ENCODE measurements at regions not wholly inside any gene's neighbourhood (a gene's known extent, or its start where the extent isn't known, plus 50 kb on each side); places are given as distances from the start of the nearest gene placed in this dataset.
"Not testable (repeated sequence)": the region's sequence is repeated elsewhere in the genome, so short reads cannot be mapped to it uniquely, and the experiment has no call there.

DNA sequence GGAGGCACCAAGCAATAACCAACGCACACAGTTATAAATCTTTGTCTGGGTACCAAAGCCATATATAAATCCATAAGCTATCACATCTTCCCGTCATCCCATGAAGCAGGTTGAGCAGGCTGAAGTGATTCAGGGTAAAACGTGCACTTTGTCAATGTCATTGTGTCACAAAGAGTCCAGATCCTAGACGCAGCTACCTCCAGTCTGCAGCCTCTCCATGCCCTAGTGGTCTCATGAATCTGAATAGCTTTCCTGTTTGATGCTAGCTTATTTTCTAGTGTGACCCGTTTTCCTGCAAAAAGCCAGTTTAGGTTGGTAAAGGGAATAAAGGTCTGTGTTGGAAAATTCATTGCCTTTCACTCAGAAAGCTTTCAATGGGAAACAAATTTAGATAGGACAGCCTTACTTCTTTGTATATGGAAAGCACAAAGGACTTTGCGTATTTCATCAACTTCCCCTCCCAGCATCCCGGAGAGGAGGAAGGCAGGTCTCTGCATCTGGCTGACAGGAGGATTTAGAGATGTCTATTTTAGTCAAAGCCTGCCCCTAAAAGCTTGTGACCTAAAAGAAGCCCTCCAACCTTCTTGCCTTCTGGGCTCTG is 222.3 kb upstream of the ARL4C start:
- no peak for DNase-seq

DNA sequence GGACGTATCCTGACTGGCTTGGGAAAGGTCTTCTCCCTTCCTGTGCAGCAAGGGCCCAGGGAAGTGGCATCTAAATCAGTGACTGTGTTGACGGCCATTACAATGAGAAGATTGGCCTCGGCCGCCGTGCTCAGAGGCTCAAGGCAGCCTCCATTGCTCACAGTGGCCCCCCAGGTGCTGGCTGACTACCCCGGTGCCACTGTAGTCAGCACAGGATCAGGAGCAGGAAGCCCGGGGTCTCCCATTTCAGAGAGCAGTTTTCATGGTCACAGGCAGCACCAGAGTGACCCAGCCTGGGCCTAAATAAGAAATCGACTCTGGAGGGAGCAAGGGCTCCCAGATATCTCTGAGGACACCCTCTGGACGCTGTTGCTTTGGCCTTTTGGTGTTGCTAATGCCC is 219.4 kb upstream of the ARL4C start:
- no peak for DNase-seq

DNA sequence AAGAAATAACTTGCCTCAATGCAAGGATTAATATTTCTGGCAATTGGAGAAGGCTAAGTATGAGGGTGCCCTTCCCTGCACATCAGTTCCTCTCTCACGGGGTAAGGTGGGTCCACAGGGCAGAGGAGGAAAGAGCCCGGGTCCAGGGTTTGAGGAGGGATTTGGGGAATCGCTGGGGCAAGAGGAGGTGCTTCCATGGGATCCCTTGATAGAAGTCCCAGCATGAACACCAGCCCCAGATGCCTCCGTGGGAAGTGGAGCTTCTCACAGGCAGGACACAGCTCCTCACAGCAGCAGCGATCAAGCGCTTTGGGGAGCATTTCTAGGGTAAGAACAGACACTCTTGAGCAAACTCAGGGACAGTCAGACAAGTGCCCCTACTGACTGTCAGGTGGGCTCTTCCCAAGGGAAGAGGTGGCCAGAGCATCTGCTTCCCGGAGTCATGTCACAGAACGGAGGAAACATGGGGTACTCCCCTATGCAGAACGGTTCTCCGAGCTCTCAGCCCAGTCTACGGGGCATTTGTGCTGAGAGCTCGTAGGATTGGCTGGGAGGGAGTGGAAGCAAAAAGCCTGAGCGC is 218.9 kb upstream of the ARL4C start:
- DNase-seq, result no peak

DNA sequence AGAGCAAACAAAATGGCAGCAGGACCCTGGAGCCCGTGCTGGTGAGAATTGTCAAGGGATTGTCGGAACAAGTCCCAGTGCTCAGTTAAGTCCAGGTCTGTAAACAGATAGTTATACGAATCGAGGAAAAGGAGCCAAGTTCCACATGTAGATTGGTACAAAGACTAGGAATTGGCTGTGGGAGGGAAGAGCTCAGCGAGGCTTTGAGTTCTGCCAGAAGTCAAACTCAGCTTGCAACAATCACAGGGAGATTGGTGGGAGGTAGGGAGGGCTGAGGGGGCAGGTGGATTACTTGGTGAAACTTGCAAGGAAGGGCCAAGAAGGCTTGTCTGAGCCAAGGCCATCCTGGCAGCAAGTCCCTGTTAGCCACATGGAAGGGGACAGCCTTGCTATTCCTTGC is 217.8 kb upstream of the ARL4C start:
- DNase-seq, result no peak

DNA sequence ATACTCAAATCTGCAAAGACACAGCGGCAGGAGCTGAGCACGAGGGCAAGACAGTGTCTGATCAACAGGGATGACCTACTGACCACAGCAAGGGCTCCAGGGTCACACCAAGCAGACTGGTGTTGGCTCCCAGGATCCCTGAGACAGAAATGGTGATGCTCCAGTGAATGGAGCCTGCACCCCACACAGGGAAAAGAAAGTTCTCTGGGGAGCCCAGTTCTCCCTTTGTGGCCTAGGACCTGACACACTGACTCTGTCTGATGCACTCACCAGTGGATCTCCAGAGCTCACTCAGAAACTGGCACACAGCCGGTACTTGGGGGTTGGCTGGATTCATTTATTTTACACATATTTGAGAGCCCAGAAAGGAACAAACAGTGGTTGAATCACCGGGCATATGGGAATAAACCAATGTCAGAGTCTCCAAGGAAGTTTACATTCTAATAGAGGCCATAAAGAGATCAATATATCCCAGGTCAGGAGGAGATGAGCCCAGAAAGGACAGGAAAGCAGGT is 215.6 kb upstream of the ARL4C start:
- no peak for DNase-seq

DNA sequence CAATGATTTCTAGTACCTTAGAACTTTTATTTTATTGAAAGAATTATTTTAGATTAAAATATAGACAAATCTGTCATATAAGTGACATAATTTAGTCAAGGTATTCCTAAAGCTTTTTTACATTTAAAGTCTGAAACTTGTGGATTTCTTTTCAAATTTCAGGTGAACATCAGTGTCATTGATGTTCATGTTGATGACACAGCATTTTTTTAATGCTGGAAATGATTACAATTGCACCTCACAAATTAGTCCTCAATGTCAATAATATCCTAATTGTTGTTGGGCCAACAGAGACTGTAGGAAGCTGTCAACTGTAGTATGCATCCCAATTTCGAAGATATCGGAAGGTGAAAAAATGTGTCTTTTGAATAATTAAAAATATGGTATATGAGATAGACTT is 214.4 kb upstream of the ARL4C start:
- no peak for DNase-seq

DNA sequence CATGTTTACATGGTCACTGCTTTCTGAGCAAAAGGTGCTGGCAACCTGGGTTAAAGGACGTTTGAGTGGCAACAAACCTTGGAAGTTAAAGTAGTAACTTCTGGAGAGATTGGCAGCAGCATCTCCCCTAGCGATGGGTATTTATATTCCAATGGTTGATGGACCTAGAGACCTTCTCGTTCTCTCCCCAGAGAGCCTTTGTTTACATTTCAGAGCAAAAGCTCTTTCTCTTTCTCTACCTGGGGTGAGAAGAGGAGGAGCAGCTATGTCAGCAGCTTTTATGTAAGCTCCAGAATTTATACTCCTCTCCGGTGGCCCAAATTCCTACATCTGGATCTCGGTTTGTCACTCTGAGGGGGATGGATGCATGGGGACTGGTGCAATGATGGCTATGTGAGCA is 213.7 kb upstream of the ARL4C start:
- no peak for DNase-seq

DNA sequence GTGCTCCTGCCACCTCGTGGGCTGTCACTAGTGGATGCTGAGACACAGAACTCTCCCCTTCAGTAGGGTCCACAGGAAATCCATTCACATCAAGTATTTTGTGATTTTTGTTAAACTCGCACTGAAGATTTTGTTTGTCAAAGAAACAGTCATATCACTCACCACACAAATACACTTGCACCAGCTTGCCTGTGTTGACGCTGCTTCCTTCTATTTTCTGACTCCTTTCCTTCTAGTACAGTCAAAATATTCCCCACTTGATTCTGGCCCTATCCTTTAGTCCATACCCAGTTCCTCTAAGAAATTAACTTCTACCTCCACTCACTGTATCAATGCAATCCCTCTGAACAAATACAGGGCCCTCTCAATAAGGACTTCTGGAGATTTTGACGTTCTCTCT is 213.2 kb upstream of the ARL4C start:
- DNase-seq, result no peak

DNA sequence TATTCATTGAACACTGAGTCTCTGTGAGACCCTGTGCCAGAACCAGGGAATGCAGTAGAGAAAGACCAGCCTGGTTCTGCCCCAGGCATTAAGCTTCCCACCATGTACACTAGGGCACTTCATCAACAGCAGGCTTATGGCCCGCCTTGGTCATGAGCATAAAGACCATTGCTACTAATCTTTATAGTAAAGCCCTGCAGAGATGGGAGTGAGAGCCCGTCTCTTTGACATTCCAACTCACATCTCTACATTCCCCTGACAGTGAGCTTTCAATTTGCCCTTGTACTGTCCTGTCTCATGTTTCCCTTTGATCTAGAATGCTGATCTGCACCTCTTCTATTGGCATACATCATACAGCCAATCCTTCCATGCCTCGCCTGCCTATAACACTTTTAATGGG is 211.8 kb upstream of the ARL4C start:
- no peak for DNase-seq

DNA sequence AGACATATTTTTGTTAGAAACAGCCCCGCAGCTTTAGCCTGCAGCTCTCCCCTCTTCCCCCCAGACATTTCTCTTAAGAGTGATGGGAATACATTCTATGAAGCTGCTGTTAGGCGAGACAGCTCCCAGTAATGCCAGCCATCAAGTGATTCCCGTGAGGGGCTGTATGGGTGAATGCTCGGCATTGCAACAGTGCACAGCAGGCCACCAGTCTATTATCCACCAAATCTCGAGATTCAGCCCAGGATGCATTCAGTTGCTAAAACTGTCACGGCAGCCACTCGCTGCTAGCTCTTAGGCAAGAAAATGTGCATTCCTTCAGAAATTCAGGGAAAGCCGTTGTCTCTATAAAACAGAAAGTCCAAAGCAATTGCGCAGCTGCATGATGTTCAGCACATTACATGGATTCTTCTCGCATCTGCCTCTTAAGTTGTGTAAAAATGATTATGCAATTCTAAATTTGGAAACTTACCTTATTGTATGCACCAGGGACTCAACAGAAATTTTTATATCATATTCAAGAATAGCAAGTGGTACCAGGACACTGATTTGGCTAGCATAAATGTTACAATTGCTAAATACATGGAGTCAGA is 211.3 kb upstream of the ARL4C start:
- no peak for DNase-seq

DNA sequence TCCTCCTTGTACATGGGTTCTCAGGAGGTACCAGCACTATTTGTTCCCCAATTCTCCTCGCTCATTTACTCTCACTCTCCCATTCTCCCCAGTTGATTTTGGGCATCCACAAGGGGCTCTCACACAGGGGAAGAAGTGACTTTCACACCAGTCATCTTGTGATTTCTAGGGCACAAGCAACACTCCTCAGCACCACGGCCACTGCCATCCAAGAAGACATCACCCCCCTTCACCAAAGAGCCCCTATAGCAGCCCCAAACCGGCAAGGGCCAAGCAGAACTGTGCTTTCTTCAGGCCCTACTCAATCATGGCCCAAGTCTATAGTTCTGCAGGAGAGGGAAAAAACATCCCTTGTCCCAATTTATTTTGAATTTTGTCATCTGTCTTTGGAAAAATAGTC is 209.2 kb upstream of the ARL4C start:
- no peak for DNase-seq

DNA sequence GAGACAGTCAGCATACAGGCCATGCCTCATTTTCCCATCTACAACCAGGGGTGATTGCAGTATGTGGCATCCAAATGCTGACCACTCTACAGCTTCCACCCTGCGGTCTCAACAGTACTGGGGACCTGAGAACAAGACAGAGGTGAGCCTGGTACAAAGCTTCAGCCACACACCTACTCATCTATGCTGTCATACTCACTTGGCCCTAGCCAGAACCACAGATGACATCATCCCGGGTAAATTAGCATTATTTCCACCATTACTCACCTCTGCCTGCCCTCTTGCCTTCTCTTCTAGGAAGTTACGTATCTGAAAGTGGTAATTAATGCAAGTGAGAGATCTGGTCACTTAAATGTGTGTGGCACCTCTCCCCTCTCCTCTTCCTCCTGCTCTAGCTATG is 208.2 kb upstream of the ARL4C start:
- DNase-seq, result no peak

DNA sequence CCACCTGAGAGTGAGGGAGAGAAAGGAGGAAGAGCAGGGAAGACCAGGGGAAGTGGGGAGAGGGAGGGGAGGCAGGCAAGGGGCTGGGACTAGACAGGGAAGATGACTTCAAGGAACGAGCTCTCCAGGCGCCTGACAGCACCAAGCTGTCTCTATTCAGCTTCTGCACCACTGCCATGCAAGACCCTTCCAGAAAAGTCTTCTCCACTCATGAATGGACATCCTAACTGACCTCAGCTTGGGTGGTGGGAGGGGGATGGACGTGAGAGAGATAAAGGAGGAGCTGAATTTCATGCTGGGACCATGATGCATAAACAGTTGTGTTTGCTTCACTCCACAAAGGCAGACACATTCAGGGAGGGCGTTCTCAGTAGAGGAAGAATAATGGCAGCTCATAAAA is 206.4 kb upstream of the ARL4C start:
- DNase-seq, result no peak

DNA sequence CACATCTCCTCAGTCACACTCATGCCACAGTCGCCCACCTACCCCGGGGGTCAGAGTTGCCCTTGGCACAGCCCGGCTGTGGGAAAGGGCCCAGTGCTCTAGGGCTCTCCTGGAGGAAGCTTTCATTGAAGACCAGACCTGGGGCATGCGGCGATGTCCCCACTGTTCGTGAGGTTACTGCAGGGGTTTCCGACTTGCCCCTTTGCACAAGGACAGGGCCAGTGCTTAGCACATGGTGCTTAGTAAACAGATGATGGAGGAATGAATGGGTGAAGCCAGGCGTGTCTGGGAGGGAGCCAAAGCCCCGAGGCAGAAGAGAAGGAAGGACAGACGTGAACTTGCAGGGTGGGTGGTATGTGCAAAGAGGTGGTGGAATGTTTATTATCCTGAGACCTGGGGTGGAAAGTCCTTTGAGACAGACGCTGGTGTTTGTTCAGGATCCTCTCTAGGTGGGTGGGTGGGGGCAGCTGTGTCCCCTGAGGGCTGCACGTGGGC is 205.9 kb upstream of the ARL4C start:
- no peak for DNase-seq

DNA sequence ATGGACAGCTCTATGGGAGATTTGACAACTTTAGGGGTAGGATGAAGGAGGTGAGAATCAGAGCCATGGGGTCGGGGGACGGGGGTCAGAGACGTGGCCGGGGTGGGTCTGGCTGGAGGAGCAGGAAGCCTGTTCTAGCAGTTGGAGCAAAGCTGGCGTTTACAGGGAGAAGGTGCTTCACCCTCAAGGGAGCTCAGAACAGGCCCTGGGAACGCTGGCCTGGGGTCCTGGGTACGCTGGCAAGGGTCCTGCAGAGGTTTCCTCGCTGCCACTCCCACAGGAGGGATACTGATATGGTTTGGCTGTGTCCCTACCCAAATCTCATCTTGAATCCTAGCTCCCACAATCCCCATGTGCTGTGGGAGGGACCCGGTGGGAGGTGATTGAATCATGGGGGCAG is 205.0 kb upstream of the ARL4C start:
- no peak for DNase-seq

DNA sequence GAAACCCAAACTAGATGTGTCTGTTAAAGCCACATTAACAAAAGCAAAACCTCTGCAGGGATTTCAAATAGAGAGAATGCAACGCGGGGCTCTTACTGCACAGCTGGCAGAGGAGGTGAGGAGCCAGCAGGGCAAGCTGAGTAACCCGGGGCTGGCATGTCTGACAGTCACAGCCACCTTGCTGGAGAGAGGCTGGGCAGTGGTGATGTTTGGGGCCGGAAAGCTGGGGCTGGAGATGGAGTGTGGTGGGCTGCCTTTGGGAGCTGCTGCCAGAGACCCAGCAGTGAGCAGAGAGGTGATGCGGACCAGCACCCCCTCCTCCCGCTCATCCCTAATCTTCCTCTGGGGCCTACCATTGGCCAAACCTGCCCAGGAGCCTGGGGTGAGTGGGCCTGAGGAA is 204.5 kb upstream of the ARL4C start:
- DNase-seq, result no peak

DNA sequence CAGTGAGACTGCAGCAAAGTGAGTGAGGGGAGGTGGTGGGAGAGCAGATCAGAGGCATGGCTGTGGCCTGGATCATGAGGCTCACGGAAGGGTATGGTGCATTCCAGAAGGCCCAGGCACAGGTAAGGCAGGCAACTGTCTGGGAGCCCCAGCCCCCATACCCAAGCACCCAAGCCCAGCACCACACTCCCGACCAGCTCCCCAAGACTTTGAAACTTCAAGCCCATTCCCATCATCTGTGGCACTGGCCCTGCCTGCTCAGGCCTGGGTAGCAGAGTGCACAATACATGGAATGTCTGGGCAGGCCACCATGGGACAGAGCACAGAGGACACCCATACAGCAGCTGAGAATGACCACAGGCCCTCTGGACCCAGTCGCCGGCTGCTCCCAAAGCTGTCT is 202.6 kb upstream of the ARL4C start:
- DNase-seq, result no peak

DNA sequence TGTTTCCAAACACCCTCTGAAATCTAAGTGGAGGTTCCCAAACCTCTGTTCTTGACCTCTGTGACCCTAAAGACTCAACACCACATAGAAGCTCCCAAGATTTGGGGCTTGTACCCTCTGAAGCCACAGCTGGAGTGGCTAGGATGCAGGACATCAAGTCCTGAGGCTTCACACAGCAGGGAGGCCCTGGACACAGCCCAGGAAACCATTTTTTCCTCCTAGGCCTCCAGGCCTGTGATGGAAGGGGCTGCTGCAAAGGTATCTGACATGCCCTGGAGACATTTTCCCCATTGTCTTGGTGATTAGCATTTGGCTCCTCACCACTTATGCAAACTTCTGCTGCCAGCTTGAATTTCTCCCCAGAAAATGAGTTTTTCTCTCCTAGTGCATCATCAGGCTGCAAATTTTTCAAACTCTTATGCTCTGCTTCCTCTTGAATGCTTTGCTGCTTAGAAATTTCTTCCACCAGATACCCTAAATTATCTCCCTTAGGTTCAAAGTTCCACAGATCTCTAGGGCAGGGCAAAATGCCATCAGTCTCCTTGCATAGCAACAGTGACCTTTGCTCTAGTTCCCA is 200.5 kb upstream of the ARL4C start:
- DNase-seq, result not testable (repeated sequence)

DNA sequence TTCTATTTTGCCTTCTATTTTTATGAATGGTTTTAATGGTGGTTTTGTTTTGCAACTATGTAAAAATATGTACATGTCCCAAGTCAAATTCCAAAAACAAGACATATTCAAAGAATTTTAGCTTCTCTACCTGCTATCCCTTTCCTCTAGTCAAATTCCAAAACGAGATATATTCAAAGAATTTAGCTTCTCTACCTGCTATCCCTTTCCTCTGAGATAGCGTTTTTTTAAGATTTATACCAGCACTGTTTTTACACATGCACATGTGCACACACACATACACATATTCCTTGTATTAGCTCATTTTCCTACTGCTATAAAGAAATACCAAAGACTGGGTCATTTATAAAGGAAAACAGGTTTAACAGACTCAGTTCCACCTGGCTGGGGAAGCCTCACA is 199.1 kb upstream of the ARL4C start:
- DNase-seq, result no peak

DNA sequence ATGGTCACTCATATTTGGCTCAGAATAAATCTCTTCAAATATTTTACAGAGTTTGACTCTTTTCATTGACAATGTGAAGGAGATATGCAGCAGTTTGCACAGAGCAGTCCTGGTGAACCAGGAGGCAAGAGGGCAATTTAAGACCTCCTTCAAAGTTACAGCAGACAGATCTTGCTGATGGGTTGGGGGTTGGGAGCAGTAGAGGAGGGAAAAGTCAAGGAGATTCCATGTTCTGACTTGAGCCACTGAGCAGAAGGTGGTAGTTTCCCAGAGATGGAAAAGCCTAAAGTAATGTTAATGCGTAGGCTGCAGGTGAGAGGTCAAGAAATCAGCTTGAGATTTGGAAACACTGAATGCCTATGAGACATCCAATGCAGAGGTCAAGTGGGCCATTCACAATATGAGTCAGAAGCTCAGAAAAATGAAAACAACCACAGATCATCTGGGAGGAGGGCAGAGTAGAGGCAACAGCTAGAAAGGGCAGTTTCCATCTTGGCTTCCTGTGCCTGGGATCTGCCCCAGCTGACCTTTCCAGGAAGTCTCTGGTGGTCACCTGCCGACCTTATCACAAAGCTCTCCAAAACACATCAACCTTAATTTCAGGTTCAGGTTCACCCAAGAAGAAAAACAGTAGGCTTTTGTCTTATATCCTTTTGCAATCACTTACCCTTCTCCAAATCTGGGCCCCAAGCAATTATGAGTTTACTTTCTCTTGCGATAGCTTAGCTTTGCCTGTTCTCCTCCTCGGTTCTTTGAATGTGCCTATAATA is 197.5 kb upstream of the ARL4C start:
- DNase-seq, result no peak

DNA sequence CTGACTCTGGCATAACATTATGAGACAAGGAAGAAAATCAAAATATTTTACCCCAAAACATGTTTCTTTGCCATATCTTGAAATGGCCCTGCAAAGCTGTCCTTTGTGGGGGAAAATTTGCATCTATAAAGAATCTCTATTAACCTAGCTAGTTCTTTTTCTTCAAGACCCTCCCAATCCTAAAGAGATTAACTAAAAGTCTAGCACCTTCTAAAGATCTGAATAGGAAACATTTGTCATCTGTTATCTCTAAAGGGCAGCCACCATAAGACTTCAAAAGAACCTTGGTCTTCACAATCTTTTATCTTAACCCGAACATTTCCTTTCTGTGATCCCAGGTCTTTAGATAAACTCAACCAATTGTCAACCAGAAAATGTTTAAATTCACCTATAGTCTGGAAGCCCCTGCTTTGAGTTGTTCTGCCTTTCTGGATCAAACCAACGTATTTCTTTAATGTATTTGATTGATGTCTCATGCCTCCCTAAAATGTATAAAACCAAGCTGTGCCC is 196.9 kb upstream of the ARL4C start:
- DNase-seq, result not testable (repeated sequence)

DNA sequence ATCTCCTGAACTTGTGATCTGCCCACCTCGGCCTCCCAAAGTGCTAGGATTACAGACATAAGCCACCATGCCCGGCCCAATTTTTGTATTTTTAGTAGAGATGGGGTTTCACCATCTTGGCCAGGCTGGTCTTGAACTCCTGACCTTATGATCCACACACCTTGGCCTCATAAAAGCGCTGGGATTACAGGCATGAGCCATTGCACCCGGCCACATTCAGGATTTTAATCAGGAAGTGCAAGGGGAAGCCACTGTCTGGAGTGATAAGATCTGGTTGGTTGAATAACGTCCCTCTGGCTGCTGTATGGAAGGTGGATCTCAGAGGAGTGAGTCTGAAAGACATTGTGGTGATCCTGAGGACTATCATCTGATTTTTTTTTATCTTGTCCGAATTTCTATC is 196.3 kb upstream of the ARL4C start:
- not testable (repeated sequence) for DNase-seq
